ENCODE measurements at regions not wholly inside any gene's neighbourhood (a gene's known extent, or its start where the extent isn't known, plus 50 kb on each side); places are given as distances from the start of the nearest gene placed in this dataset.

GRCh38 chr2:23330214-23330613 is 54.8 kb upstream of the KLHL29 start:
- no peak for DNase-seq
